Neural cell (in vitro differentiated cells): ENCODE measurements at regions not wholly inside any gene's neighbourhood (a gene's known extent, or its start where the extent isn't known, plus 50 kb on each side); places are given as distances from the start of the nearest gene placed in this dataset.

Source experiments
- H2AFZ ChIP-seq: fragments of 200-600, 300-800 bp; sonication (generic), shearing (Covaris generic); 2 replicates; pipeline ENCODE4 v1.6.0; 2014; ENCODE audit warnings: low read depth, mild to moderate bottlenecking, antibody characterized with exemption, low read length, moderate library complexity
- H3F3A ChIP-seq: fragments of 200-600 bp; shearing (Covaris generic); 2 replicates; pipeline ENCODE4 v1.6.1; 2016; ENCODE audit warnings: mild to moderate bottlenecking, moderate library complexity, mixed read lengths, antibody characterized with exemption, low read length; ENCODE audit not compliant: insufficient read depth, poor library complexity, severe bottlenecking
- H3K27ac ChIP-seq: fragments of 200-600, 300-800 bp; sonication (generic), shearing (Covaris generic); 2 replicates; pipeline ENCODE4 v1.5.1; 2014; ENCODE audit warnings: mild to moderate bottlenecking, low read length, moderate library complexity
- H3K27me3 ChIP-seq: fragments of 300-800, 200-600 bp; sonication (generic), shearing (Covaris generic); 2 replicates; pipeline ENCODE4 v1.6.0; 2014; ENCODE audit warnings: mild to moderate bottlenecking, low read depth, low read length, moderate library complexity; ENCODE audit not compliant: insufficient read depth
- H3K36me3 ChIP-seq: fragments of 300-800, 200-600 bp; sonication (generic), shearing (Covaris generic); 2 replicates; pipeline ENCODE4 v1.5.1; 2014; ENCODE audit warnings: mild to moderate bottlenecking, antibody characterized with exemption, low read length, moderate library complexity; ENCODE audit not compliant: insufficient read depth
- H3K4me2 ChIP-seq: fragments of 300-800, 200-600 bp; sonication (generic), shearing (Covaris generic); 2 replicates; pipeline ENCODE4 v1.6.0; 2014; ENCODE audit warnings: mild to moderate bottlenecking, low read length
- H3K4me3 ChIP-seq: fragments of 300-800, 200-600 bp; sonication (generic), shearing (Covaris generic); 2 replicates; pipeline ENCODE4 v1.5.1; 2014; ENCODE audit warnings: mild to moderate bottlenecking, low read length, moderate library complexity
- H3K79me2 ChIP-seq: fragments of 200-600 bp; shearing (Covaris generic); replicated peaks from 2 replicates; pipeline ENCODE4 v1.6.0; 2014; ENCODE audit warnings: mild to moderate bottlenecking, low read length, moderate library complexity; ENCODE audit not compliant: insufficient read depth
- H3K9ac ChIP-seq: fragments of 300-800, 200-600 bp; sonication (generic), shearing (Covaris generic); 2 replicates; pipeline ENCODE4 v1.6.1; 2016; ENCODE audit warnings: mild to moderate bottlenecking, low read length, mixed read lengths
- H3K9me2 ChIP-seq: fragments of 200-600 bp; shearing (Covaris generic); 2 replicates; pipeline ENCODE4 v1.6.1; 2016; ENCODE audit warnings: mild to moderate bottlenecking, low read length, mixed read lengths; ENCODE audit not compliant: insufficient read depth
- H3K9me3 ChIP-seq: fragments of 200-600, 300-800 bp; sonication (generic), shearing (Covaris generic); 2 replicates; pipeline ENCODE4 v1.6.1; 2016; ENCODE audit warnings: mild to moderate bottlenecking, mixed run types, low read length, moderate library complexity, mixed read lengths
- H4K20me1 ChIP-seq: fragments of 200-600 bp; shearing (Covaris generic); 2 replicates; pipeline ENCODE4 v1.6.1; 2016; ENCODE audit warnings: mild to moderate bottlenecking, mixed run types; ENCODE audit not compliant: insufficient read depth
- CTCF ChIP-seq: fragments of 450-650 bp; IDR thresholded peaks from 2 replicates; pipeline ENCODE4 v1.5.1; 2014; ENCODE audit warnings: antibody characterized with exemption, mild to moderate bottlenecking, moderate library complexity; ENCODE audit not compliant: poor library complexity, severe bottlenecking
- EZH2 ChIP-seq: fragments of 200-600, 300-800 bp; shearing (Covaris generic), sonication (generic); IDR thresholded peaks from 2 replicates; pipeline ENCODE4 v1.6.1; 2014; ENCODE audit warnings: antibody characterized with exemption, low read length, borderline replicate concordance, mild to moderate bottlenecking; ENCODE audit not compliant: insufficient read depth, poor library complexity, severe bottlenecking
- MXI1 ChIP-seq: fragments of 450-650 bp; conservative IDR thresholded peaks from 2 replicates; pipeline ENCODE4 v1.6.1; 2014; ENCODE audit warnings: antibody characterized with exemption, mild to moderate bottlenecking; ENCODE audit not compliant: poor library complexity, severe bottlenecking
- POLR2AphosphoS5 ChIP-seq: IDR thresholded peaks from 2 replicates; pipeline ENCODE4 v1.6.1; 2012
- RAD21 ChIP-seq: fragments of 450-650 bp; conservative IDR thresholded peaks from 2 replicates; pipeline ENCODE4 v1.6.1; 2014; ENCODE audit warnings: antibody characterized with exemption, mild to moderate bottlenecking, moderate library complexity
- SMC3 ChIP-seq: fragments of 450-650 bp; conservative IDR thresholded peaks from 2 replicates; pipeline ENCODE4 v1.6.1; 2014; ENCODE audit warnings: antibody characterized with exemption, mild to moderate bottlenecking, moderate library complexity; ENCODE audit not compliant: poor library complexity
- TAF1 ChIP-seq: IDR thresholded peaks from 2 replicates; pipeline ENCODE4 v1.6.1; 2012; ENCODE audit warnings: low read depth
- TF ChIP-seq, protein P1 (sequence below): IDR thresholded peaks from 2 replicates; pipeline ENCODE4 v1.6.1; 2012; ENCODE audit warnings: borderline replicate concordance

- Histone ChIP-seq H3K79me2 (no peaks in the 10 kb centered on the region), H3K27me3 (no peaks in the 10 kb centered on the region), H3K4me3 (no peak overlapping the region), H3K9me2 (no peaks in the 10 kb centered on the region), H3F3A (no peaks in the 10 kb centered on the region), H3K9ac (no peak overlapping the region), H3K36me3 (no peaks in the 10 kb centered on the region), H4K20me1 (no peaks in the 10 kb centered on the region), H3K4me2 (no peak overlapping the region), H3K9me3 (no peaks in the 10 kb centered on the region), H2AFZ (no peak overlapping the region), H3K27ac (no peak overlapping the region)
- TF ChIP-seq SMC3 (no peak), POLR2AphosphoS5 (no peak)
Measured at GRCh38 chr4:188296331-188296730, 157.1 kb downstream of the TRIML1 start.

DNA sequence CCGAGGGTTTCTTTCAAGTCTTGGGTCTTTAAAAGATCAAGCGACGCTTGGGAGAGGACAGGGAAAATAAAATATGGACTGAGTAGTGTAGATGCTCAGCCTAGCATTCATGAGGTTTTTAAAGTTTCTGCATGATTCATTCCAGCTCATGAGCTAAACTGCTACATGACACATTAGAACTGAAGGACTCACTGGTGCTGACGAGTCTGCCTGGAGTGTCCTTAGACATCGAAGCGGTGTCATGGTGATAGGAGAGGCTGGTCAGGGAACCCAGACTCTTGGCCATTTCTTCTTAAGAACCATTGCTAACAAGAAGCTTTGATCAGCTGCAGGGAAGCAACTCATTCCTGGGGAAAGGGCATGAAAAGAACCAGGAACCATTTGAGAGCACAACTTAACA, 158.6 kb downstream of the TRIML1 start:
- Histone ChIP-seq H3K27me3 (no peaks in the 10 kb centered on the region), H3K79me2 (no peaks in the 10 kb centered on the region), H3K9ac (no peak overlapping the region), H3K9me2 (no peaks in the 10 kb centered on the region), H3K27ac (no peak overlapping the region), H3K4me2 (no peak overlapping the region), H3F3A (no peaks in the 10 kb centered on the region), H3K9me3 (no peaks in the 10 kb centered on the region), H3K4me3 (no peak overlapping the region), H3K36me3 (no peaks in the 10 kb centered on the region), H4K20me1 (no peaks in the 10 kb centered on the region), H2AFZ (no peak overlapping the region)
- no peak for TF ChIP-seq TAF1
- TF ChIP-seq POLR2AphosphoS5, result no peak
- no peak for TF ChIP-seq MXI1
- TF ChIP-seq EZH2, result no peak

GRCh38 chr4:188299161-188299560, 159.9 kb downstream of the TRIML1 start:
- H3K4me2 ChIP-seq, result no peak overlapping the region
- no peaks in the 10 kb centered on the region for H3K9me3 ChIP-seq
- no peaks in the 10 kb centered on the region for H3K27me3 ChIP-seq
- H3K4me3 ChIP-seq, result no peak overlapping the region
- TF ChIP-seq EZH2 (no peak), CTCF (peak; percentile 14), RAD21 (peak; percentile 11), MXI1 (no peak), TAF1 (no peak)
- TF ChIP-seq, protein P1, sequence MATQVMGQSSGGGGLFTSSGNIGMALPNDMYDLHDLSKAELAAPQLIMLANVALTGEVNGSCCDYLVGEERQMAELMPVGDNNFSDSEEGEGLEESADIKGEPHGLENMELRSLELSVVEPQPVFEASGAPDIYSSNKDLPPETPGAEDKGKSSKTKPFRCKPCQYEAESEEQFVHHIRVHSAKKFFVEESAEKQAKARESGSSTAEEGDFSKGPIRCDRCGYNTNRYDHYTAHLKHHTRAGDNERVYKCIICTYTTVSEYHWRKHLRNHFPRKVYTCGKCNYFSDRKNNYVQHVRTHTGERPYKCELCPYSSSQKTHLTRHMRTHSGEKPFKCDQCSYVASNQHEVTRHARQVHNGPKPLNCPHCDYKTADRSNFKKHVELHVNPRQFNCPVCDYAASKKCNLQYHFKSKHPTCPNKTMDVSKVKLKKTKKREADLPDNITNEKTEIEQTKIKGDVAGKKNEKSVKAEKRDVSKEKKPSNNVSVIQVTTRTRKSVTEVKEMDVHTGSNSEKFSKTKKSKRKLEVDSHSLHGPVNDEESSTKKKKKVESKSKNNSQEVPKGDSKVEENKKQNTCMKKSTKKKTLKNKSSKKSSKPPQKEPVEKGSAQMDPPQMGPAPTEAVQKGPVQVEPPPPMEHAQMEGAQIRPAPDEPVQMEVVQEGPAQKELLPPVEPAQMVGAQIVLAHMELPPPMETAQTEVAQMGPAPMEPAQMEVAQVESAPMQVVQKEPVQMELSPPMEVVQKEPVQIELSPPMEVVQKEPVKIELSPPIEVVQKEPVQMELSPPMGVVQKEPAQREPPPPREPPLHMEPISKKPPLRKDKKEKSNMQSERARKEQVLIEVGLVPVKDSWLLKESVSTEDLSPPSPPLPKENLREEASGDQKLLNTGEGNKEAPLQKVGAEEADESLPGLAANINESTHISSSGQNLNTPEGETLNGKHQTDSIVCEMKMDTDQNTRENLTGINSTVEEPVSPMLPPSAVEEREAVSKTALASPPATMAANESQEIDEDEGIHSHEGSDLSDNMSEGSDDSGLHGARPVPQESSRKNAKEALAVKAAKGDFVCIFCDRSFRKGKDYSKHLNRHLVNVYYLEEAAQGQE, result no peak
- H3K27ac ChIP-seq, result no peak overlapping the region
- no peak overlapping the region for H2AFZ ChIP-seq
- no peak overlapping the region for H3K9ac ChIP-seq
- H3K9me2 ChIP-seq, result no peaks in the 10 kb centered on the region
- no peaks in the 10 kb centered on the region for H3F3A ChIP-seq
- H3K36me3 ChIP-seq, result no peaks in the 10 kb centered on the region
- no peaks in the 10 kb centered on the region for H4K20me1 ChIP-seq
- no peaks in the 10 kb centered on the region for H3K79me2 ChIP-seq
